Immature natural killer cell (primary cell): ENCODE measurements at regions not wholly inside any gene's neighbourhood (a gene's known extent, or its start where the extent isn't known, plus 50 kb on each side); places are given as distances from the start of the nearest gene placed in this dataset.

Experiments used
- DNase-seq, 3 donors: peaks; one replicate each; pipeline ENCODE4 v3.0.0; 2022; ENCODE audit warnings: mixed read lengths in 1 of 3
- H3K27ac Mint-ChIP-seq, 6 donors: one replicate each; pipeline ENCODE4 v1.8.0; 2020; ENCODE audit warnings: mixed read lengths in 6 of 6, mild to moderate bottlenecking in 5 of 6, inconsistent platforms in 4 of 6, moderate library complexity in 3 of 6
- H3K27me3 Mint-ChIP-seq, 3 donors: one replicate each; pipeline ENCODE4 v1.8.0; 2020 to 2021; ENCODE audit warnings: low read depth in 3 of 3, mild to moderate bottlenecking in 3 of 3, mixed read lengths in 3 of 3, moderate library complexity in 3 of 3, inconsistent platforms in 1 of 3
- H3K36me3 Mint-ChIP-seq, 3 donors: one replicate each; pipeline ENCODE4 v1.8.0; 2020; ENCODE audit warnings: mixed read lengths in 3 of 3, inconsistent platforms in 2 of 3, mild to moderate bottlenecking in 2 of 3
- H3K4me1 Mint-ChIP-seq, 2 donors: one replicate each; pipeline ENCODE4 v1.8.0; 2020; ENCODE audit warnings: inconsistent platforms in 2 of 2, mild to moderate bottlenecking in 2 of 2, mixed read lengths in 2 of 2, moderate library complexity in 1 of 2
- H3K4me3 Mint-ChIP-seq, 5 donors: one replicate each; pipeline ENCODE4 v1.8.0; 2020; ENCODE audit warnings: mild to moderate bottlenecking in 5 of 5, mixed read lengths in 5 of 5, inconsistent platforms in 3 of 5, moderate library complexity in 3 of 5
- H3K9me3 Mint-ChIP-seq, 6 donors: one replicate each; pipeline ENCODE4 v1.8.0; 2020; ENCODE audit warnings: mild to moderate bottlenecking in 6 of 6, mixed read lengths in 6 of 6, inconsistent platforms in 4 of 6, moderate library complexity in 3 of 6

DNA sequence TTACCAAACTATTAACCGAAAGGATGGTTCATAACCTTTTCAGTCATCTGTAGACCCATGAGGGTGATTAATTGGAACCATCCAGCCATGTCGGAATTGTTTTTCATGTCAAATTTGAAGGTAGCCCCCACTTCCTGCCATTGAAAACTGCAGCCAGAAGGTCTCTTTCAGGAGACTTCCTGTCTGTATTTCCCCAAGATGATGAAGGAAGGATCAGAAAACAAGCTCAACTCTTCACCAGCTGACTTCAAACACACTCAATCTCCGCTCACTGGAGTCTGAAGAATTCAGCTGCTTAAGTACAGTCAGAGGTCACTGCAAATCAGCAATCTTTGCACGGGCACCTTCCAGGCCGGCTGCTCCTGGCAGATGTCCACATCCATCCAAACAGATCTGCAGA, 291.7 kb upstream of the NPVF start:
- Mint-ChIP-seq H3K27me3 (peaks cover 2 to 9% (median 3%) of the 10 kb centered on the region in 3 donors), H3K36me3 (no peaks in the 10 kb centered on the region), H3K4me1 (no peaks in the 10 kb centered on the region), H3K27ac (no peak overlapping the region), H3K9me3 (no peaks in the 10 kb centered on the region), H3K4me3 (no peak overlapping the region)
- DNase-seq = no peak

DNA sequence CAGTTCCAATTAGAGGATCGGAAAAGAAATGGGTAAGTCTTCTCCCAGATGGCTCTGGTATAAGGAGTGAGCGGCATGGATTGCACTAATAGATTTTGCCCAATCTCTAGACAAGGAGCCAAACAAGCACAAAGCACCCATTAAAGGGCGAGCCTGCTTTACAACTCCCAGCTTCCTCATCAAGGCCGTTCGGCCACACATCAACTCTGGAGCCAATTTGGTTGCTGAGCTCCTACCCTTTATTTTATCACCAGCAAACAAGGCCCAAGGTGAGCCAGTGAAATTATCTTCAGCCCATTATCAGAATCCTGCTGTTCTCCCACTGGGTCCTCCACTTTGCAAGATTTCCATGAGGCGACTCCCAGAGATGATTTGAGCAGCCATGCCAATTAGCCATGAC, 292.2 kb upstream of the NPVF start:
- Mint-ChIP-seq H3K4me3 (no peak overlapping the region), H3K36me3 (no peaks in the 10 kb centered on the region), H3K27ac (no peak overlapping the region), H3K4me1 (no peaks in the 10 kb centered on the region), H3K27me3 (peaks cover 2 to 9% (median 4%) of the 10 kb centered on the region in 3 donors), H3K9me3 (no peaks in the 10 kb centered on the region)
- no peak for DNase-seq

DNA sequence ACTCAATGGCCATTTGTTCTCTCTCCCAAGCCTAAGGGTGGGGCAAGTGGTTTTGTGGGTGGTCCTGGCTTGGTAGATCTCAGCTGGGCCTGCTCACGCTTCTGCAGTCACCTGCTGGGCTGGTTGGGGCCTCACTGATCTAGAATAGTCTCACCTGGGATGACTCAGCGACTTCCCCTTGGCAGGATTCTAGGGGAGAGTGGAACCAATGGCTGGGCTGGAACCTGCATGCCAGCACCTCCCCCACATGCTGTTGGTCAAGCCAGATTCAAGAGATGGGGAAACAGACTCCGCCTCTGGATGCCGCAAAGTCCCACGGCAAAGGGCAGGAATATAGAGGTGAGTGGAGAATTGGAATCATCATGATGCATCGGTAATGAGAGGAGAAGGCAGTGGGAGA, 292.9 kb upstream of the NPVF start:
- peaks cover 2 to 9% (median 4%) of the 10 kb centered on the region in 3 donors for H3K27me3 Mint-ChIP-seq
- H3K4me3 Mint-ChIP-seq = no peak overlapping the region
- no peaks in the 10 kb centered on the region for H3K36me3 Mint-ChIP-seq
- no peak overlapping the region for H3K27ac Mint-ChIP-seq
- DNase-seq = no peak
- H3K9me3 Mint-ChIP-seq = no peaks in the 10 kb centered on the region
- no peaks in the 10 kb centered on the region for H3K4me1 Mint-ChIP-seq

DNA sequence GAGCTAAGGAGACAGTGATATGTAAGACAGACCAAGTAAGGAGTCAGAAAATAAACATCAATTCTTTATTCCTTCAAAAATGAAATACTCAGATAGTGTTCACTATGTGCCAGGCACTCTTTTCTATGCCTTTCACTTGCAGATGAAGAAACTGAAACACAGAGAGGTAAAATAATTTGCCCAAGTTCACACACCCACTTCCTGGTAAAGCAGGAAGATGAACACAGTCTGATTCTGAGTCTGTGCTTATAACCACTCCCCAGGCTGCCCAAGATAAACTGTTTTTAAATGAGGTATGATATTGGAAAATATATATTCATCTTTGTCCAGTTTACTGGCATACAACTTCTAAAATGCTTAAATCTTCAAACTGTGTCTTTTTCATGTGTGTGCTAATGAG, 294.4 kb upstream of the NPVF start:
- no peak overlapping the region for H3K27ac Mint-ChIP-seq
- no peaks in the 10 kb centered on the region for H3K36me3 Mint-ChIP-seq
- no peaks in the 10 kb centered on the region for H3K9me3 Mint-ChIP-seq
- DNase-seq = no peak
- H3K4me1 Mint-ChIP-seq = no peaks in the 10 kb centered on the region
- H3K4me3 Mint-ChIP-seq = no peak overlapping the region
- peaks cover 2 to 9% (median 4%) of the 10 kb centered on the region in 3 donors for H3K27me3 Mint-ChIP-seq

- Mint-ChIP-seq H3K27ac (no peak overlapping the region), H3K36me3 (no peaks in the 10 kb centered on the region), H3K27me3 (peaks cover 2 to 4% (median 3%) of the 10 kb centered on the region in 3 donors), H3K9me3 (no peaks in the 10 kb centered on the region), H3K4me3 (no peak overlapping the region), H3K4me1 (no peaks in the 10 kb centered on the region)
- no peak for DNase-seq
These were observed 299.4 kb upstream of the NPVF start for GRCh38 chr7:25527665-25528170.

GRCh38 chr7:25529320-25529719, 301.0 kb upstream of the NPVF start:
- H3K27me3 Mint-ChIP-seq = peaks cover 2 to 3% (median 3%) of the 10 kb centered on the region in 3 donors
- no peak overlapping the region for H3K4me3 Mint-ChIP-seq
- no peak overlapping the region for H3K27ac Mint-ChIP-seq
- H3K4me1 Mint-ChIP-seq = no peaks in the 10 kb centered on the region
- no peaks in the 10 kb centered on the region for H3K9me3 Mint-ChIP-seq
- H3K36me3 Mint-ChIP-seq = no peaks in the 10 kb centered on the region
- DNase-seq = no peak

DNA sequence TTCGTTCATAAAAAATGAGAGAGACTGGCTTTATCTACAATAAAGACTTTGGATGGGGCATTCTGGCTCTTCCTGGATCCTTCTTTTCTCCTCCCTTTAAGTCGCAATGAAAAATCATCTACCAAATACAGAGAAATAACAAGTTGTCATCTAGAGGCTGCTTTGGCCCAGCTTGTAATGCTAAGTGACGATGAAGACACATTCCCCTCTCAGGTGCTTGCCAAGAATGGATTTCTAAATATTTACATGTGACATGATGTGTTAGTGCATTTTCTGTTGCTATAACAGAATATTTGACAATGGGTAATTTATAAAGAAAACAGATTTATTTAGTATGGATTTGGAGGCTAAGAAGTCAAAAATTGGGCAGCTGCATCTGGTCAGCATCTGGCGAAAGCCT, 308.6 kb upstream of the NPVF start:
- no peak for DNase-seq
- H3K4me1 Mint-ChIP-seq = no peaks in the 10 kb centered on the region
- H3K27ac Mint-ChIP-seq = no peak overlapping the region
- no peaks in the 10 kb centered on the region for H3K9me3 Mint-ChIP-seq
- no peak overlapping the region for H3K4me3 Mint-ChIP-seq
- H3K36me3 Mint-ChIP-seq = no peaks in the 10 kb centered on the region
- peaks cover 1 to 5% (median 3%) of the 10 kb centered on the region in 3 donors for H3K27me3 Mint-ChIP-seq

DNA sequence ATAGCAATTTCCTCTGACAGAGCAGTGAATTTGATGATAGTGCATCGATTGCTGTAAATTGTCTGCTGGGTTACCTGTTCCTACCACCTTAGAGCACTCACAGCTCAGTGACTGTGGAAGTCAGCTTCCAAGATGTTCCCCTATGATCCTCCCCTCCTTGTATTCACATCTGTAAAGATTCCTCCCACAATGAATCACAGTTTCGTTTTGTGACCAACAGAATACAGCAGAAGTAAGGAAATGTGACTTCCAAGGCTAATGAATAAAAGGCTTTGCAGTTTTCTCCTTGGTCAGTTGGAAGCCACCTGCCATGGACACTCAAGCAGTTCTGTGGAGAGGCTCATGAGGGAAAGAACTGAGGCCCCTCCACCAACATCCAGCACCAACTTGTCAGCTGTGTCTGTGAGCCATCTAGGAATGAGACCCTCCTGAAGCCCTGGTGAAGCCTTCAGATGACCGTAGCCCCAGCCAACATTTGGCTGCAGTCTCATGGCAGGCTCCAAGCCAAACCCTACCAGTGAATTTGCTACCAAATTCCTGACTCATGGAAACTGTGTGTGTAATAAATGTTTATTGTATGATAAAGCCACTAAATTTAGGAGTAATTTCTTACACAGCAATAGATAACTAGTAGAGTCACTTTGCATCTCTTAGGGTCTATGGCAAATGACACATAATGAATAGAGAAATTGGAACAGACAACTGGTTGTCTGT, 309.5 kb upstream of the NPVF start:
- H3K27me3 Mint-ChIP-seq = peaks cover 1 to 5% (median 4%) of the 10 kb centered on the region in 3 donors
- no peaks in the 10 kb centered on the region for H3K9me3 Mint-ChIP-seq
- H3K4me3 Mint-ChIP-seq = no peak overlapping the region
- no peak overlapping the region for H3K27ac Mint-ChIP-seq
- H3K4me1 Mint-ChIP-seq = no peaks in the 10 kb centered on the region
- DNase-seq = no peak
- no peaks in the 10 kb centered on the region for H3K36me3 Mint-ChIP-seq

- H3K4me1 Mint-ChIP-seq = no peaks in the 10 kb centered on the region
- no peak for DNase-seq
- H3K9me3 Mint-ChIP-seq = no peaks in the 10 kb centered on the region
- H3K4me3 Mint-ChIP-seq = no peak overlapping the region
- H3K27me3 Mint-ChIP-seq = peaks cover 1 to 4% (median 3%) of the 10 kb centered on the region in 3 donors
- H3K27ac Mint-ChIP-seq = no peak overlapping the region
- H3K36me3 Mint-ChIP-seq = no peaks in the 10 kb centered on the region
These were observed 313.0 kb upstream of the NPVF start for GRCh38 chr7:25541094-25541821.

GRCh38 chr7:25541877-25542276, 313.6 kb upstream of the NPVF start:
- Mint-ChIP-seq H3K4me1 (no peaks in the 10 kb centered on the region), H3K27ac (no peak overlapping the region), H3K4me3 (no peak overlapping the region), H3K9me3 (no peaks in the 10 kb centered on the region), H3K36me3 (no peaks in the 10 kb centered on the region), H3K27me3 (peaks cover 1 to 4% (median 3%) of the 10 kb centered on the region in 3 donors)
- no peak for DNase-seq

DNA sequence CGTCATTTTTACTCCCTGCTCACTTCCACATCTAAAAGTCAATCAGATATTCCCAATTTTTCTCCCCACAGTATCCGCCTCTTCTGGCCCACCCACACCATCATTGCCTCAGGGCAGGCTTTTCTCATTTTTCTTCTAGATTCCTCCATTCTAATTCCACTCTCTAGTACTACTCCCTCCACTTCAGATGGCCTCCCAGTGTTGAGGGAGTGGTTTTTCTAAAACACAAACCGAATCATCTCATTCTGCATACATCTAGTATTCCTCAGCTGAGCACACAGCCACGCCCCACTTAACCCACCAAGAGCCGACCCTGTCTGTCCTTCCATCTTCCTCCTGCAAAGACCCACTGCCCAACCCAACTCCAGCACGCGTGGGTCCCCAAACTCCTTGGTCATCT, 314.9 kb upstream of the NPVF start:
- no peak overlapping the region for H3K27ac Mint-ChIP-seq
- H3K27me3 Mint-ChIP-seq = peaks cover 1 to 3% (median 2%) of the 10 kb centered on the region in 3 donors
- no peaks in the 10 kb centered on the region for H3K36me3 Mint-ChIP-seq
- DNase-seq = no peak
- H3K4me1 Mint-ChIP-seq = no peaks in the 10 kb centered on the region
- no peaks in the 10 kb centered on the region for H3K9me3 Mint-ChIP-seq
- no peak overlapping the region for H3K4me3 Mint-ChIP-seq

- Mint-ChIP-seq H3K4me3 (no peak overlapping the region), H3K9me3 (no peaks in the 10 kb centered on the region), H3K27me3 (peaks cover 0 to 3% (median 2%) of the 10 kb centered on the region in 3 donors), H3K27ac (no peak overlapping the region), H3K36me3 (no peaks in the 10 kb centered on the region), H3K4me1 (no peaks in the 10 kb centered on the region)
- no peak for DNase-seq
These were observed 315.5 kb upstream of the NPVF start for GRCh38 chr7:25543798-25544197.

DNA sequence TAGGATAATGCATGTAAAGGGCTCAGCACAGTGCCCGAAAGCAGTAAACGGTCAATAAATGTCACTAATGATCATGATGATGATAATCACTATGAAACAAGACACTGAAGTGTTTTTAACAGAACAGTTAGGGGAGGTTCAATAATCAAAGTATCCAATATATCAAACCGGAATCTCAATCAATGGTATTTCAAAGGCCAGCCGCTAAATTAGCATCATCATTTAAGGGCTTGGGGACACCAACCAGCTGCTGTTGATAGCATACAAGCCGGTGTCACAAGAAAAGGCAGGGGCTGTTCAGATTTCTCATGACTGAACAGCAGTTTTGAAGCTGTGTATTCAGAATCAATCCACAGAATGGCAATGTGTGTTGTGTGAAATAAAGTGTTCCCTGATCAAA, 316.0 kb upstream of the NPVF start:
- Mint-ChIP-seq H3K4me1 (no peaks in the 10 kb centered on the region), H3K9me3 (no peaks in the 10 kb centered on the region), H3K27ac (no peak overlapping the region), H3K4me3 (no peak overlapping the region), H3K27me3 (peaks cover 0 to 3% (median 2%) of the 10 kb centered on the region in 3 donors), H3K36me3 (no peaks in the 10 kb centered on the region)
- no peak for DNase-seq

DNA sequence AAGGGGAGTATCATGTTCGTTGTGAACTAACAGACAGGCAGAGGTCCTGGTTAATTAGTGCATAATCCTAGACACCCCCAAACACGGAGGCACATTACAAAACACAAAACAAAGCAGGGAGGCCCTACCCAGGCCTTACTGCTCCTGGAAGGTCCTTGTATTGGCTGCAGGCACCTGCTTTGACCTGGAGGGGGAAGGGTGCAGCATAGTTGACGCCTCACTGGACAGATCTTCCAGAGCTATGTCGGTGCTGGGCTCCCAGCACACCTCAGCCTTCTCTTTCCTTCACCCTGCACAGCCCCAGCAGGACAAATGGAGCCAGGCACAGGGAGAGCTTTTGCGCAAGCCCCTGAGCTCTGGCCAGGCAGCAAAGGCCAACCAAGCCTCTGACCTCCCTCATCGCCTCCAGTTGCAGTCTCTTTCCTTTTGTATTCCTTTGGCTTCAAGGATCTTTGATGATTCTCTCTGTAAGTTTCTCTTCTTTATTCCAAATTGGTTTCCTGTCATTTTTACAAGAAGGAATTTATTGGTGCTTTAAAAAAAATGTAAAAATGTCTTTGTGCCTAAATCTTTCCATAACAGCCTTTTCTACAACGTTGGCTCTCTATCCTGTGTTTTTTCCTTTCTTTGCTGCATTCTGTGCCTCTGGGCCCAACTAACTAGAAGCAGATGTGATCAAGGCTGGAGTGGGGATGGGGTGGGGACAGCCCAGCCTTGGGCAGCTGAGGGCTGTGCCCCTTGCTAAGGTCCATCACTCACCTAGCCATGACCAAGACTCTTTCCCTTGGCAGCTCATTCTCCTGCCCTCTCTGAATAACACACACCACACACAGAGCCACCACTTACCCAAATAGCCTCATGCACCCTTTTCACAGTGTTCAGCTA, 317.1 kb upstream of the NPVF start:
- H3K4me1 Mint-ChIP-seq = no peaks in the 10 kb centered on the region
- H3K4me3 Mint-ChIP-seq = no peak overlapping the region
- H3K27me3 Mint-ChIP-seq = peaks cover 0 to 5% (median 3%) of the 10 kb centered on the region in 3 donors
- DNase-seq = no peak
- H3K27ac Mint-ChIP-seq = no peak overlapping the region
- no peaks in the 10 kb centered on the region for H3K9me3 Mint-ChIP-seq
- no peaks in the 10 kb centered on the region for H3K36me3 Mint-ChIP-seq
